GM21390 (cell line): ENCODE measurements at regions not wholly inside any gene's neighbourhood (a gene's known extent, or its start where the extent isn't known, plus 50 kb on each side); places are given as distances from the start of the nearest gene placed in this dataset.

Source experiments
- ATAC-seq: cut with Tn5 transposase; IDR thresholded peaks from one replicate; pipeline ENCODE4 v1.9.1; 2021; ENCODE audit not compliant: unreplicated experiment

DNA sequence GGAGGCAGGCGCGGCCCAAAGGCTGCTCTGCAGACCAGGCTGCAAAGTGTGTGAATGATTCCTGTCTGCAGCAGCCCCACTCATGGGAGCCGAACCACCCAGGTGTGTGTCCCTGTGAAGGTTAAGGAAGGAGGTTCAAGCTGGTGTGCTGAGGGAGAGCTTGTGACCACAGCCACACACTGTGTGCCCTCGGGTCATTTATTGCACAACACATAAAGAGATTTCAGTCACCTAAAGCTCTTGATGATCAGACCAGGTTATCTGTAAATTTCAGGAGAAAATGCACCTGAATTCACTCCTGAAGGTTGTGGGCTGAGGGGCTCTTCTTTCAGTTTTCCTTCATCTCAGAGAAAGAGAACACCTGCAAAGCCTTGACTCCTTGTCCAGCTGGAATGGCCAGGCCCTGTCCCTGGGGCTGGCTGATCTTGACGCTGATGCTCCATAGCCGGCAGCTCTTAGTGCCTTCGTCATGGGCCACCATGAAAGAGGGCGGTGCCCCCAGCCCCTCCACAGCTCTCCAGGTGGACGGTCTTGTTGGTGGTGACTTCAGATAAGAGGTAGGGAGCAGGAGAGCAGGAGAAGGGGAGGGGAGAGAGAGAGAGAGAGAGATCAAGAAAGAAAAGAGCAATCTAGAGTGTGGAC lies 110.8 kb upstream of the C1QTNF9B start:
- no peak for ATAC-seq

DNA sequence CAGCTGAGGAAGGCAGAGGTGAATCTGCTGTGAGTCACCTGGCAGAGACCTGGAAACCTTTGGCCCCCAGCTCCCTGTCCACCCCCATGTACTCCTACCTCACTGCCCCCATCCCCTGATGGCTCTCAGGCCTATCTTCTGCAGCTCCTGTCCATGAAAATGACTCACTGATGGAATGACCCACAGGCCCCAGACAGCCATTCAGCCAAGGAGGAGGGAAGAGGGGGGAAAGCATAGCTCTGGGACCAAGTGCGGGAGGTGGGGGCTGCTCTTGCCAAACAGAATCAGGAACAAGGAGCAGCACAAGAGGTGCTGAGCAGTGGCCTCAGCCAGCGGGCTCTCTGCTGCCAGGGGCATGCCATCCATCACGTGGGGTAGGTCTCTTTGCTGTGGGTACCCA lies 111.4 kb upstream of the C1QTNF9B start:
- ATAC-seq, result no peak

- no peak for ATAC-seq
Observed at GRCh38 chr13:24011266-24011665, 114.0 kb upstream of the C1QTNF9B start.

- ATAC-seq, result no peak
Observed at GRCh38 chr13:24012648-24013047, 115.3 kb upstream of the C1QTNF9B start.

GRCh38 chr13:24013189-24013588 lies 115.9 kb upstream of the C1QTNF9B start:
- no peak for ATAC-seq

GRCh38 chr13:24016046-24016445 lies 118.7 kb upstream of the C1QTNF9B start:
- no peak for ATAC-seq

- no peak for ATAC-seq
Observed at GRCh38 chr13:24022568-24022967, 125.3 kb upstream of the C1QTNF9B start.

- ATAC-seq, result no peak
Observed at GRCh38 chr13:24023073-24023472, 125.8 kb upstream of the C1QTNF9B start.

DNA sequence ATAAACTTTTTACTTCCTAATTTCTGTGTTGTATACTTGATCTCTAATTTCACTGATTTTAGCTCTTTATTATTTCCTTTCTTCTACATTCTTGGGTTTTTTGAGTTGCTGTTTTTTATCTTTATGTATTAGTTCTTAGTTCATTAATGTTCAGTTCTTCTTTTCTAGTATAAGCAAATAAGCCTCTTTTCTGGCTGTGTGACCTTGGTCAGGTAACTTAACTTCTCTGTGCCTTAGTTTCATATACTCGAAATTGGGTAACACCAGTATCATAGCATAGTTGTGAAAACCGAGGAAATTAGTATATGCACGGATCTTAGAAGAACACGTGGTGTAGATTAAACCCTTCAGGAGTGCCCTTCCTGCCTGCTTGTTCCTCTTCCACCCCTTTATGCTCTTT lies 130.2 kb upstream of the C1QTNF9B start:
- ATAC-seq, result no peak

DNA sequence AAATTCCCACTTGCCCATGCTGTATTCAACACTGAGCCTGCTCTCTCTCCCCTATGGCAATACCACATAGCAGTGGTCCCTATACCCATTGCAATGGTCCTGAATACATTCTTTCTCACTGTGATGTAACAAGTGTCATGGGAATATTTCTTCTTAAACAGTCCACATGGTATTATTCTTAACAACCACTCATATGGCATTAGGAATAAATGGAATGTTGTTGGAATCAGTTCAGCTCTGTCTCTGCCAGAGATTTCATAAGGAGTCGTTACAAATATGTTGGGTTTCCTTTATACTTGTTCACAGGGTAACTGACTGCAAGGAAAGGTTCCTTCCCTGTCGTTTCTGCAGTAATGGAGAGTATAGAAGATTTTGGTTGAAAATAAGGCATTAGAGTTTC lies 128.3 kb upstream of the SPATA13 start:
- ATAC-seq, result no peak

DNA sequence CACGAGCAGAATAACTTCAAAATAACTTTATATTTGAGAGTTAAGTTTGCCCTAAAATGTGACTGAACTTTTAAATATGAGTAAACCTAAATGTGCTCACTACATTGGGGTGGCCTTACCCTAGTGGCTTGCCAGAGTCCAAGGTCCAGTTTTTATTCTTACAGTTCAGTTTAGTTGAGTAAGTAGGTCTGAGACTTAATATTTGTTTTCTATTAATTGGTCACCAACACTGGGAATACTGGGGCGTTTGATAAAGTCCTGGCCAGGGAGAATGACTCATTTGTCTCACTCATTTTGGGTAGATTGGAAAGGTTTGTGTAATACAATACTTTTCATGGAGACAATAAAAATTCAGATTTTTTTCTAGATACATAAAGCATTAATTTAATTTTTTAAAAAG lies 127.8 kb upstream of the SPATA13 start:
- no peak for ATAC-seq

GRCh38 chr13:24033527-24034302 lies 126.8 kb upstream of the SPATA13 start:
- ATAC-seq, result no peak

GRCh38 chr13:24035411-24035810 lies 125.1 kb upstream of the SPATA13 start:
- ATAC-seq, result no peak

DNA sequence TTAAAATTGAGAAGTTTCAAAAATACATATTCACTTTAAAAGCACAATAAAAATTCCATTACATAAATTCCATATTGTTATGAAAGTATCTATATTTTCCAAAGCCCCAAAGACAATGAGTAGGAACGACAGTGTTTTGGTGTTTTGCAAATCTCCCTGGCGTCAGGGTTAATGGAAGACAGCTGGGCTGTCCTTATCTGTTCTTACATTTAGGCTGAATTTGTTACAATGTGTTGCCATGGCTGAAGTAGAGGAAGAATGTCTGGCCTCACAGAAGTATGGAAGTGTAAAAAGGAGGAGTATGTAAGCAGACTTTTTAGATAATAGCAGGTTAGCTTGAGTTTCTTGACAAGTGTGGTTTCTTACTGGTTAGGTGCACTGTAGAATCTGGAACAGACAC lies 124.4 kb upstream of the SPATA13 start:
- no peak for ATAC-seq

DNA sequence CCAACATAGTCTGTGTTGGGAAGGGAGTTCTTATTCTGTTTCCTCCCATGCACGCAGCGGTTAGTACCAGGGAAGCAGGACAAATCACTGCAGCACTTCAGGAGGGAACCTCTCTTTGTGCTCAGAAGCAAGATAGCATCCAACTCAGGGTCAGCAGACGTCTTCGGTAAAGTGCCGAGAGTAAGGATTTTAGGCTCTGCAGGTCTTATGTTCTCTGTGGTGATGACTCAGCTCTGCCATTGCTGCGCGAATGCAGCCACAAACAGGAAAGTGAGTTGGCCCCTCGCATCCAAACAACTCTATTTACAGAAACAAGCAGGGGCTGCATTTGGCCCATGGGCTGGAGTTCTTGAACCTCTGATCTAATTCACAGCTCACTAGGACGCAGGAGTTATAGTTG lies 122.1 kb upstream of the SPATA13 start:
- no peak for ATAC-seq

DNA sequence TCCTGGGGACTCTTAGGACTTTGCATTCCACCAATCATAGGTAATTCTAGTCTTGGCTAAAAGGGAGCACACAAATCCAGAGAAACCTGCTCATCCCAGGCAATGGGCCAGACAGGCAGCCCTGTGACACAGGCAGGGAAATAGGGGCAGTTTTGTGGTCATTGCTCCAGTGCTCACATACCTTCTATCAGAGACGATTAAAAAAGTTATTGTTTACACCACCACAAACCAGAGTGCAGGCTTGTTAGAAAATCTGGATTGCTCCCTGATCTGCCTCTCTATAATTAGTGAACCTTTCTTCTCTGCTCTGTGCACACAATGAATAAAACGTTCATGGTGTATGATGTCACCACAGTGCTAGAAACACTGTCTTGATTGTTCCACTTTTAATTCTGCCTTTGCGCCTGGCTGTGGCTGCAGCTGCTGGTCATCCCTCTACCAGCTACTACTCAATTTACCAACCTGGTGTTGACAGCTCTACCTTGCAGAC lies 121.6 kb upstream of the SPATA13 start:
- ATAC-seq, result no peak

- no peak for ATAC-seq
Observed at GRCh38 chr13:24039621-24040475, 120.7 kb upstream of the SPATA13 start.

DNA sequence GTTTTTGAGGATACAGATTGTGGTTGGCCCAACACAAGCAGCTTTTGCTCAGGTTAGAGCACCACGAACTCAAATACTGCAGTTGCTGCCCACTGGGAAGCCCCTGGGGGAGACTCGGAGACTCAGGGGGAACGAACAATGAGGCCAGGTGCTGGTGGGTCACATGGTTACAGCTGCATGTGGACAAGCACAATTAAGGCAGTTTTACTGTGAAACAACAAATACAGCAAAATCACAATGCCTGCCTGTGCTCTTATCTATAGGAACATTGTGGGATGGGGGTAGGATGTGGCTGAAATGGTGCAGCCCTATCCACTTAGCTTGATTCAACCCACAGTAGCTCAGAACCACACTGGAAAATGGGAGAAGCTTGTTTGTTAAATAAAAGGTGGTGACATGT lies 119.7 kb upstream of the SPATA13 start:
- ATAC-seq, result no peak

- ATAC-seq, result no peak
Observed at GRCh38 chr13:24041651-24042225, 118.8 kb upstream of the SPATA13 start.

- no peak for ATAC-seq
Observed at GRCh38 chr13:24042710-24043440, 117.6 kb upstream of the SPATA13 start.
